ENCODE measurements at regions not wholly inside any gene's neighbourhood (a gene's known extent, or its start where the extent isn't known, plus 50 kb on each side); places are given as distances from the start of the nearest gene placed in this dataset.
"Not testable (repeated sequence)": the region's sequence is repeated elsewhere in the genome, so short reads cannot be mapped to it uniquely, and the experiment has no call there.

- H3K4me3 ChIP-seq (ENCODE audit: control insufficient read depth, low read depth, low read length): no peak overlapping the region
- DNase-seq (ENCODE audit: low read depth): peak; percentile 21
- peak; percentile 30 for TF ChIP-seq CTCF (conservative IDR thresholded peaks at IDR 0.05; ENCODE audit: control insufficient read depth, insufficient read depth, low read depth, low read length)
Observed at GRCh38 chr7:118918556-118918955, 694.1 kb downstream of the ANKRD7 start.

GRCh38 chr7:118938845-118939244, 714.3 kb downstream of the ANKRD7 start:
- TF ChIP-seq CTCF (conservative IDR thresholded peaks at IDR 0.05; ENCODE audit: control insufficient read depth, insufficient read depth, low read depth, low read length): no peak
- DNase-seq (ENCODE audit: low read depth): no peak

GRCh38 chr7:118944271-118944670, 719.8 kb downstream of the ANKRD7 start:
- DNase-seq (ENCODE audit: low read depth): no peak
- no peak for TF ChIP-seq CTCF (conservative IDR thresholded peaks at IDR 0.05; ENCODE audit: control insufficient read depth, insufficient read depth, low read depth, low read length)
- H3K4me3 ChIP-seq (ENCODE audit: control insufficient read depth, low read depth, low read length): no peak overlapping the region

More at GRCh38 chr7:118938845-118939244, 714.3 kb downstream of the ANKRD7 start:
- no peak overlapping the region for H3K4me3 ChIP-seq (ENCODE audit: control insufficient read depth, low read depth, low read length)

GRCh38 chr7:118945911-118946682, 721.6 kb downstream of the ANKRD7 start:
- DNase-seq (ENCODE audit: low read depth): no peak
- no peak overlapping the region for H3K4me3 ChIP-seq (ENCODE audit: control insufficient read depth, low read depth, low read length)
- TF ChIP-seq CTCF (conservative IDR thresholded peaks at IDR 0.05; ENCODE audit: control insufficient read depth, insufficient read depth, low read depth, low read length): no peak

- H3K4me3 ChIP-seq (ENCODE audit: control insufficient read depth, low read depth, low read length): no peak overlapping the region
- TF ChIP-seq CTCF (conservative IDR thresholded peaks at IDR 0.05; ENCODE audit: control insufficient read depth, insufficient read depth, low read depth, low read length): no peak
- DNase-seq (ENCODE audit: low read depth): no peak
Observed at GRCh38 chr7:118948508-118948907, 724.0 kb downstream of the ANKRD7 start.

- no peak for TF ChIP-seq CTCF (conservative IDR thresholded peaks at IDR 0.05; ENCODE audit: control insufficient read depth, insufficient read depth, low read depth, low read length)
- H3K4me3 ChIP-seq (ENCODE audit: control insufficient read depth, low read depth, low read length): no peak overlapping the region
- peak; percentile 1 for DNase-seq (ENCODE audit: low read depth)
Observed at GRCh38 chr7:118949031-118949430, 724.5 kb downstream of the ANKRD7 start.

- not testable (repeated sequence) for DNase-seq (ENCODE audit: low read depth); H3K4me3 ChIP-seq (ENCODE audit: control insufficient read depth, low read depth, low read length)
Observed at GRCh38 chr7:118956285-118956684, 731.8 kb downstream of the ANKRD7 start.

All from fibroblast of mammary gland (primary cell).